Nephron (organoid): ENCODE measurements at regions not wholly inside any gene's neighbourhood (a gene's known extent, or its start where the extent isn't known, plus 50 kb on each side); places are given as distances from the start of the nearest gene placed in this dataset.

ENCODE experiments used
- H3K27ac Mint-ChIP-seq, 3 experiments: 2 replicates each; pipeline ENCODE4 v1.8.0; 2020; ENCODE audit warnings: mixed read lengths in 3 of 3, mild to moderate bottlenecking in 2 of 3, moderate library complexity in 1 of 3
- H3K27me3 Mint-ChIP-seq: 2 replicates; pipeline ENCODE4 v1.8.0; 2021; ENCODE audit warnings: low read depth, mild to moderate bottlenecking, moderate library complexity, mixed read lengths
- H3K36me3 Mint-ChIP-seq: 2 replicates; pipeline ENCODE4 v1.8.0; 2020; ENCODE audit warnings: low read depth, mixed read lengths
- H3K4me1 Mint-ChIP-seq: 2 replicates; pipeline ENCODE4 v1.8.0; 2020; ENCODE audit warnings: mixed read lengths
- H3K4me3 Mint-ChIP-seq, 3 experiments: 2 replicates each; pipeline ENCODE4 v1.8.0; 2020; ENCODE audit warnings: mild to moderate bottlenecking in 3 of 3, mixed read lengths in 3 of 3, moderate library complexity in 2 of 3
- H3K9me3 Mint-ChIP-seq: 2 replicates; pipeline ENCODE4 v1.8.0; 2020; ENCODE audit warnings: mixed read lengths
- TF ChIP-seq, protein P1 (sequence below), 3 experiments: fragments of 200-600 bp; sonication (generic); IDR thresholded peaks; one replicate each; pipeline ENCODE4 v1.5.0; 2021; ENCODE audit warnings: antibody characterized with exemption in 3 of 3; ENCODE audit not compliant: unreplicated experiment in 3 of 3

DNA sequence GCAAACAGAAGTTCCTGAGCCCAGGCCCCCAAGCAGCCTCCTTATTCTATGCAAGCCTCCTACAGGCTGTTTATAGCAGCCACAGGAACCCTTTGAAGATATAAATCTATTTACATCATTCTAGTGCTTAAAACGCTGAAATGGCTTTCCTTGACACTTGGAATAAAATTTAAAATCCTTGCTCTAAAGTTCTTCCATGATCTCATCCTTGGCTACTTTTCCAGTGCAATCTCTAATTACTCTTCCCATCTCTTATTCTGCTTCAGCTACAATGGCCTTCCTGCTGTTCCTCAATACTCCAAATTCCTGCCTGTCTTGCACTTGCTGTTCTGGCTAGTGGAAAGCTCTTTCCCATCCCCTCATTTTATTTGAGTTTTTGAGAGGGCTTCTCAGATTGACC is 634.2 kb upstream of the NR3C2 start:
- Mint-ChIP-seq H3K27me3 (no peaks in the 10 kb centered on the region), H3K9me3 (no peaks in the 10 kb centered on the region), H3K36me3 (no peaks in the 10 kb centered on the region), H3K4me1 (no peaks in the 10 kb centered on the region), H3K4me3 (no peak overlapping the region), H3K27ac (no peak overlapping the region)
- TF ChIP-seq, protein P1, sequence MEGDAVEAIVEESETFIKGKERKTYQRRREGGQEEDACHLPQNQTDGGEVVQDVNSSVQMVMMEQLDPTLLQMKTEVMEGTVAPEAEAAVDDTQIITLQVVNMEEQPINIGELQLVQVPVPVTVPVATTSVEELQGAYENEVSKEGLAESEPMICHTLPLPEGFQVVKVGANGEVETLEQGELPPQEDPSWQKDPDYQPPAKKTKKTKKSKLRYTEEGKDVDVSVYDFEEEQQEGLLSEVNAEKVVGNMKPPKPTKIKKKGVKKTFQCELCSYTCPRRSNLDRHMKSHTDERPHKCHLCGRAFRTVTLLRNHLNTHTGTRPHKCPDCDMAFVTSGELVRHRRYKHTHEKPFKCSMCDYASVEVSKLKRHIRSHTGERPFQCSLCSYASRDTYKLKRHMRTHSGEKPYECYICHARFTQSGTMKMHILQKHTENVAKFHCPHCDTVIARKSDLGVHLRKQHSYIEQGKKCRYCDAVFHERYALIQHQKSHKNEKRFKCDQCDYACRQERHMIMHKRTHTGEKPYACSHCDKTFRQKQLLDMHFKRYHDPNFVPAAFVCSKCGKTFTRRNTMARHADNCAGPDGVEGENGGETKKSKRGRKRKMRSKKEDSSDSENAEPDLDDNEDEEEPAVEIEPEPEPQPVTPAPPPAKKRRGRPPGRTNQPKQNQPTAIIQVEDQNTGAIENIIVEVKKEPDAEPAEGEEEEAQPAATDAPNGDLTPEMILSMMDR (IDR thresholded peaks at IDR 0.05; ENCODE audit: unreplicated experiment in 3 of 3): no peak

DNA sequence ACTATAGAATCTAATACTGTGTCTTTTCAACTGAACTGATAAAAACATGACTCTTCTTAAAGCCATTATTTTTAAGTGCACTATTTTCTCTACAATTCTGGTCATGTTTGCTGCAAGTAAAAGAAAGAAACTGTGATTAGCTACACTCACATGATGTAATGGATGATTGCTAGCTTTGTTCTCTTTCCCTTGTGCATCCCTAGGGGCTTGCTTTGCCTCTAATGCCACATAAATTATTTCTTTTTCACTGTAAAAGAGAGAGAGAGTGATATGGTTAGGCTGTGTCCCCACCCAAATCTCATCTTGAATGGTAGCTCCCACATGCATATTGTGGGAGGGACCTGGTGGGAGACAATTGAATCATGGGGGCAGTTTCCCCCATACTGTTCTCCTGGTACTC is 630.2 kb upstream of the NR3C2 start:
- no peak overlapping the region for H3K27ac Mint-ChIP-seq
- TF ChIP-seq, protein P1 (IDR thresholded peaks at IDR 0.05; ENCODE audit: unreplicated experiment in 3 of 3): no peak
- no peaks in the 10 kb centered on the region for H3K27me3 Mint-ChIP-seq
- peaks cover 16% of the 10 kb centered on the region for H3K9me3 Mint-ChIP-seq
- H3K4me1 Mint-ChIP-seq: no peaks in the 10 kb centered on the region
- no peak overlapping the region for H3K4me3 Mint-ChIP-seq
- no peaks in the 10 kb centered on the region for H3K36me3 Mint-ChIP-seq

DNA sequence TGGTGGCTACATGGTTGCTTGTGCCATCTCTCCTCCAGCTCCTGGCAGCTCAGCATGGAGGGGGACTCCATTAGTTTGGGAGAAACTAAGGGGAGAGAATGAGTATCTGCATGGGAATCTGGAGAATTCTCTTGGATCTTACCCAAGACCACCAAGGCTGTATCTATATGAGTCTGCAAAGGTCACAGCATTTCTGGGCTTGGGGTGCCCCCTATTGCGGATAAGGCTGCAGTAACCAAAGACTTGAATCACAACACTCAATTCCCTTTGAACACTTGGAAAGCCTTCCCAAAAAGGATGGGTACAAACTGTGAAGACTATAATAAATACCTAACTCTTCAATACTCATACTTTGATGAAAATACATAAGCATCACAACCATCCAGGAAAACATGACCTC is 623.5 kb upstream of the NR3C2 start:
- H3K27ac Mint-ChIP-seq: no peak overlapping the region
- H3K9me3 Mint-ChIP-seq: peaks cover 29% of the 10 kb centered on the region
- no peak overlapping the region for H3K4me3 Mint-ChIP-seq
- no peaks in the 10 kb centered on the region for H3K27me3 Mint-ChIP-seq
- H3K36me3 Mint-ChIP-seq: no peaks in the 10 kb centered on the region
- H3K4me1 Mint-ChIP-seq: no peaks in the 10 kb centered on the region
- TF ChIP-seq, protein P1 (IDR thresholded peaks at IDR 0.05; ENCODE audit: unreplicated experiment in 3 of 3): no peak

DNA sequence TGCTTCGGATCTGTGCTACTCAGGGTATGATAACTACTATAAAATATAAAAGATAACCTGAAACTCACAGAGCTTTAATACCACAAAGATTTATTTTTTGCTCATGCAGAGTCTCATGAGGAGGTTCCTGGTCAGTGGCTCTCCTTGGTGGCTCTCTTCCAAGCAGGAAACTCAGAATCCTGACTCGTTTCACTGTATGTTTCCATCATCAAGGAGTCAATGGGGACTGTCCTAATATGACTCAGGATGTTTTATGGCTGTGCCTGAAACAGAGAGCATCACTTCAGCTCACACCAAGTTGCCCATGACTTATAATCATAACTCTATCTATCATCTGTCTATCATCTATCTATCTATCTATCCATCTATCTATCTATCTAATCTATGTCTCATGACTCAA is 620.8 kb upstream of the NR3C2 start:
- no peaks in the 10 kb centered on the region for H3K36me3 Mint-ChIP-seq
- no peak overlapping the region for H3K27ac Mint-ChIP-seq
- H3K4me3 Mint-ChIP-seq: no peak overlapping the region
- TF ChIP-seq, protein P1 (IDR thresholded peaks at IDR 0.05; ENCODE audit: unreplicated experiment in 3 of 3): no peak
- peaks cover 19% of the 10 kb centered on the region for H3K9me3 Mint-ChIP-seq
- H3K4me1 Mint-ChIP-seq: no peaks in the 10 kb centered on the region
- no peaks in the 10 kb centered on the region for H3K27me3 Mint-ChIP-seq

DNA sequence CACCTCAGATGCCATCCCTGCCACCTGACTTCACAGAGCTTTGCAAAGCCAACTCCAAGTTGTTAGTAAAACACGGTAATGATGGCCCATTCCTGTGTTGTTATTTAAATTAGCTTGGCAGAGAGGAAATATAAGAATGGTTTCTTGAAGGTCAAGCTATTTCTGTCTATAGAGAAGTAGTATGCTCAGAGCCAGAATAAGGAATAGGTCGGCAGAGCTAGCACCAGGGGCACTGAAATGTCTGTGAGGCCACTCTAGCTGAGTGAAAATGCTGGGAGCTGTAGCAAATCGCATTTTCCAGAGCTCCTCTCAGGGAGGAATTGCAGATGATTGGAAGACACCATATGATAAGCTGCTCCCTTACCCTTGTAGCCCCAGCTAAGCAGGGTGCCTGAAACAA is 615.4 kb upstream of the NR3C2 start:
- Mint-ChIP-seq H3K9me3 (no peaks in the 10 kb centered on the region), H3K27ac (no peak overlapping the region), H3K4me1 (peaks cover 18% of the 10 kb centered on the region), H3K27me3 (no peaks in the 10 kb centered on the region), H3K4me3 (no peak overlapping the region), H3K36me3 (no peaks in the 10 kb centered on the region)
- TF ChIP-seq, protein P1 (IDR thresholded peaks at IDR 0.05; ENCODE audit: unreplicated experiment in 3 of 3): no peak

DNA sequence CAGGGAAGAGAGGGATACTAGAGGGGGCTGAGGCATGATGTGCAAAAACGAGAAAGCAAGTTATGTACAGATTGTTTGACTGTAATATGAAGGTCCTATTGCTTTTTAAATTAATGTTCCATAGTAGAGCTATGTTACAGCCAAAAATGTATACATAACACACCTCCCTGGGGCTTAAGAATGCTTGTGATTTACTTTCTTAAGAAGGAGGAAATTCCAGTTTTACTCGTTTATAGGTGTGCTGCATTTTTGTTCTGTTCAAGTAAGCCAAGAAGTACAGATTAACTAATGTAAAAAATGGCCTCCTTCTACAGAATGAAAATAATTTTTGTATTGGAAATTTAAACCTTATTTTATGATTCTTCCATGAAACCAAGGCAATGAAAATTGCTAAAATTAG is 614.4 kb upstream of the NR3C2 start:
- peak overlapping the region; percentile 58 to 81 (median 67) for H3K27ac Mint-ChIP-seq
- TF ChIP-seq, protein P1 (IDR thresholded peaks at IDR 0.05; ENCODE audit: unreplicated experiment in 3 of 3): no peak
- H3K27me3 Mint-ChIP-seq: no peaks in the 10 kb centered on the region
- H3K36me3 Mint-ChIP-seq: no peaks in the 10 kb centered on the region
- no peaks in the 10 kb centered on the region for H3K9me3 Mint-ChIP-seq
- H3K4me3 Mint-ChIP-seq: no peak overlapping the region
- H3K4me1 Mint-ChIP-seq: peaks cover 18% of the 10 kb centered on the region
